Uterus (tissue), 2 donors: ENCODE measurements at regions not wholly inside any gene's neighbourhood (a gene's known extent, or its start where the extent isn't known, plus 50 kb on each side); places are given as distances from the start of the nearest gene placed in this dataset.

Experiments used
- POLR2A ChIP-seq, 2 donors: fragments of 450-650 bp; IDR thresholded peaks; one replicate each; pipeline ENCODE4 v1.6.1; 2016; ENCODE audit warnings: antibody characterized with exemption in 2 of 2, mild to moderate bottlenecking in 1 of 2, moderate library complexity in 1 of 2
- TF ChIP-seq, protein P1 (sequence below), 4 experiments: fragments of 200-600 bp in 2 of 4; fragments of 450-650 bp in 2 of 4; sonication (generic) in 2 of 4; IDR thresholded peaks; one replicate each; pipeline ENCODE4 v1.5.1; 2016 to 2019; ENCODE audit warnings: antibody characterized with exemption in 4 of 4, mild to moderate bottlenecking in 2 of 4, moderate library complexity in 1 of 4

DNA sequence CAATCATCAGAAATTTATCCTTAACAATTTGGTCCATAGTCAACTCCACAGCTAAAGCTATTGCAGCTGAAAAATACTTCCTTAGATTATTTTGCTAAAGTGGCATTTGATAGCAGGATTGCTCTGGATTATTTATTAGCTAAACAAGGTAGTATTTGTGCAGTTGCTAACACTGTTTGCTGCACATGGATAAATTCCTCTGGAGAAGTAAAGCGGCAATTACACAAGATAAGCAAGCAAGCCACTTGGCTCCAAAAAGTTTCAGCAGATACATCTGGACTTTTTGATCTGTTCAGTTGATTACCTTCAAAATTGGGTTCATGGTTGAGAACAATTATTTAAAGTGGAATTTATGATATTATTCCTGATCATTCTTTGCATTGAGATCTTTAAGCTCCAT is 971.5 kb downstream of the C4orf33 start:
- TF ChIP-seq, protein P1, sequence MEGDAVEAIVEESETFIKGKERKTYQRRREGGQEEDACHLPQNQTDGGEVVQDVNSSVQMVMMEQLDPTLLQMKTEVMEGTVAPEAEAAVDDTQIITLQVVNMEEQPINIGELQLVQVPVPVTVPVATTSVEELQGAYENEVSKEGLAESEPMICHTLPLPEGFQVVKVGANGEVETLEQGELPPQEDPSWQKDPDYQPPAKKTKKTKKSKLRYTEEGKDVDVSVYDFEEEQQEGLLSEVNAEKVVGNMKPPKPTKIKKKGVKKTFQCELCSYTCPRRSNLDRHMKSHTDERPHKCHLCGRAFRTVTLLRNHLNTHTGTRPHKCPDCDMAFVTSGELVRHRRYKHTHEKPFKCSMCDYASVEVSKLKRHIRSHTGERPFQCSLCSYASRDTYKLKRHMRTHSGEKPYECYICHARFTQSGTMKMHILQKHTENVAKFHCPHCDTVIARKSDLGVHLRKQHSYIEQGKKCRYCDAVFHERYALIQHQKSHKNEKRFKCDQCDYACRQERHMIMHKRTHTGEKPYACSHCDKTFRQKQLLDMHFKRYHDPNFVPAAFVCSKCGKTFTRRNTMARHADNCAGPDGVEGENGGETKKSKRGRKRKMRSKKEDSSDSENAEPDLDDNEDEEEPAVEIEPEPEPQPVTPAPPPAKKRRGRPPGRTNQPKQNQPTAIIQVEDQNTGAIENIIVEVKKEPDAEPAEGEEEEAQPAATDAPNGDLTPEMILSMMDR (IDR thresholded peaks at IDR 0.05), result no peak
- no peak for TF ChIP-seq POLR2A (IDR thresholded peaks at IDR 0.05)
